HG03095 (cell line): ENCODE measurements at regions not wholly inside any gene's neighbourhood (a gene's known extent, or its start where the extent isn't known, plus 50 kb on each side); places are given as distances from the start of the nearest gene placed in this dataset.

Experiments used
- ATAC-seq: cut with Tn5 transposase; IDR thresholded peaks from one replicate; pipeline ENCODE4 v1.9.1; 2021; ENCODE audit warnings: moderate library complexity; ENCODE audit not compliant: unreplicated experiment

DNA sequence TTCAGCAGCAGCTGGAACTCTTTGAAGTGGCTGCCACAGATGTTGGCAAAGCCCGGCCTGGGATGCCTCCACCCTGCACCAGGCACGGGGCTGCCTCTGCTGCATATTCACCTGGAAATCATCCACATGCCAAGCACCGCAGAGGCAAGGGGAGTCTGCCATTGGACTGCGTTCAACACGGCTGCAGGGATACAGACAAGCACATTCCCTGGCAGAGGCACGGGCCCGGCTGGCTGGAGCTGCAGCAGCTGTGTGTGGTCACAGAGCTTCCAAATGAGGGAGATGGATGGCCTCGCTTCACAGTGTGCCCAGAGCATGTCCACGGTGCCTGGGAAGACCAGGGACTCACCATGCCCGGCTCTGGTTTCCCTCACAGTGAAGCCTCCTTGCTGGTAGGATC, 1378.9 kb downstream of the TBC1D22A start:
- no peak for ATAC-seq

DNA sequence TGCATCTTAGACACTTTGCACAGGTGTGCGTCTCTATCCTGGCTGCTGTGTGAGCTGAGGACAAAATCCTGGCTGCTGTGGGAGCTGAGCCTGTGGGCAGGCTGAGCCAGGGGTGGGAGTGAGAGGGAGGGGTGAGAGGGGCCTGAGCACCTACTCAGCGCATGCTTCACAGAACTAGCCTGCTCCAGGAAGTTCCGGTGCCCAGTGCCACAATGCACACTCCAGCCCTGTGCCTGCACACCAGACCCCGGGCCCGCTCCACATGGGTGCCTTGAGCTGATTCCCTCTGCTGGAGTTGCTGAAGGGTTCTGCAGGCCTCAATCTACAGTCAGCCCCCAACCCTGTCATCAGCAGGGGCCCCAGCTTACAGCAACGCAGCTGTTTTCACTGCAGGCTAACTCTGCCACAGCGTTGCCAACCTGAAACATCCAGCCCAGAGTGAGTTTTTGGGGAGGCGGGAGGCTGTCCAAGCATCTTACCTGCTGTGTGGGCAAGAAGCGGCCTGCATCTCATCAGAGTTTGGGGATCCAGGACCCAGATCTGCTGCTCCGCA, 1377.9 kb downstream of the TBC1D22A start:
- no peak for ATAC-seq

GRCh38 chr22:48139776-48140175, 1377.3 kb downstream of the TBC1D22A start:
- ATAC-seq, result no peak

GRCh38 chr22:48138855-48139254, 1376.4 kb downstream of the TBC1D22A start:
- no peak for ATAC-seq

GRCh38 chr22:48138427-48138826, 1376.0 kb downstream of the TBC1D22A start:
- no peak for ATAC-seq

GRCh38 chr22:48137640-48138039, 1375.2 kb downstream of the TBC1D22A start:
- no peak for ATAC-seq

- no peak for ATAC-seq
Measured at GRCh38 chr22:48135592-48135991, 1373.1 kb downstream of the TBC1D22A start.

GRCh38 chr22:48125416-48125815, 1363.0 kb downstream of the TBC1D22A start:
- no peak for ATAC-seq

DNA sequence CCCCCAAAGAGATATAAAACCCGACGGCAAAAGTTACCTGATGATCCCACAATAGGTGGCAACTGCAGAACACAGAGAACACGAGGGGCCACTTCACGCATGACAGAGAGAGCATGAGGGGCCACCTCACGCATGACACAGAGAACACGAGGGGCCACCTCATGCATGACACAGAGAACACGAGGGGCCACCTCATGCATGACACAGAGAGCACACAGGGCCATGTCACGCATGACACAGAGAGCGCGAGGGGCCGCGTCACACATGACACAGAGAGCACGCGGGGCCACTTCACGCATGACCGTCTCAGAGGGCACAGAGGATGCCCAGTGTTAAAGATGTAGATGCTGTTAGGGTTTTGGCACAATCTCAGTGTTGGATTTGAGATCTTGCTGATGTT, 1359.5 kb downstream of the TBC1D22A start:
- no peak for ATAC-seq

DNA sequence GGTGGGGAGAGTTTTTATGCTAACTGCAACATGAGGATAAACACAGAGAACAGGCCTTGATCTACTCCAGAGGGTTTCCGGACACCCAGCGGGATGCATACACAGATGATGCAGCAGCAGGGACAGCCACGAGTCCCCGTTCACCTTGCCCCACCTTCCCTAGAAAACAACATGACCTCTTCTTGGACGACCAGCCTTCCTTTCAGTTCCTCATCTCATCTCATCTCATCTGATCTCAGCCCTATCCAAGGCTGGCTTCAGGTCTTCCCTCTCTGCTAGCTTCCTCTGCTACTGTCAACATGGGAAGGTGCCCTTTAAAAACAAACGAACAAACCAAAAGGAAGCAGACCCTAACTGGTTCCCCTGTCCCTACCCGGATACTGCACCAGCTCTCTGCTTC, 1356.2 kb downstream of the TBC1D22A start:
- ATAC-seq, result no peak

DNA sequence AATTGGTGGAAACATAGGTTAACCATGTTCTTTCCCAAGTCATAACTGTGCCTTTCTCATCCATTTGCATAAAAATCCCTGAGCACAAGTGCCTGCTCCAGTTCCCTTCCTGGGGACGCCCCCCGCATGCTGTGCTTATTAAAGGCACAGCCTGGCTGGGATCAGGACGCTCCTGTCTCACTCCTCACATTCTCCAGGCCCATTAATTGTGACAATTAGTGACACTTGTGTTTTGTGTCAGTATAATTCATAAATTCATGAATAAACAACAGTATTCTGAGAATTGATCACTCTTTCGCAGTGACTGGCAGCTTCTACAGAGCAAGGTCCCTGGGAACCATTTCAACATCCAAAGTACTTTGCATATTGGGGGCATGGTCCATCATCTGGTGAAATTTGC, 1354.4 kb downstream of the TBC1D22A start:
- ATAC-seq, result no peak

- ATAC-seq, result no peak
Measured at GRCh38 chr22:48112687-48113521, 1350.5 kb downstream of the TBC1D22A start.

- ATAC-seq, result no peak
Measured at GRCh38 chr22:48106715-48107259, 1344.3 kb downstream of the TBC1D22A start.

DNA sequence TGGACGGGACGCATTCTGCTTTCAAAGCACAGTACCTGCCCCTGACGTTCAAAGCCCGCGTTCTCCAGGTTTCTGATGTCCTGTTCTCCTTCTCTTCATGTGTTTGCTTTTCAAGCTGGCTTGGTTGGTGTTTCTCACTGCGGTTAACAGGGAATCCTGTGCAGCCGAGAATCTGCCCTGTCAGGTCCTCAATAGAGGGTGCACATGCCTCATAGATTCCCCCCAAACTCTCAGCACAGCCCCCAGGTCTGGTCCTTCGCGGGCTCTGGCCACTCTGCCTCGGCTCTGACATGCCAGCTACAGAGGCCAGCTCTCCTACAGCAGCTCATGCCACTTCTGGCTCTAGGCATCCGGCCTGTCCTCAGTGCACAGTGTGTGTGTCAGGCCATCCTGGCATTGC, 1343.8 kb downstream of the TBC1D22A start:
- no peak for ATAC-seq

- no peak for ATAC-seq
Measured at GRCh38 chr22:48105259-48105658, 1342.8 kb downstream of the TBC1D22A start.

GRCh38 chr22:48104766-48105165, 1342.3 kb downstream of the TBC1D22A start:
- no peak for ATAC-seq

DNA sequence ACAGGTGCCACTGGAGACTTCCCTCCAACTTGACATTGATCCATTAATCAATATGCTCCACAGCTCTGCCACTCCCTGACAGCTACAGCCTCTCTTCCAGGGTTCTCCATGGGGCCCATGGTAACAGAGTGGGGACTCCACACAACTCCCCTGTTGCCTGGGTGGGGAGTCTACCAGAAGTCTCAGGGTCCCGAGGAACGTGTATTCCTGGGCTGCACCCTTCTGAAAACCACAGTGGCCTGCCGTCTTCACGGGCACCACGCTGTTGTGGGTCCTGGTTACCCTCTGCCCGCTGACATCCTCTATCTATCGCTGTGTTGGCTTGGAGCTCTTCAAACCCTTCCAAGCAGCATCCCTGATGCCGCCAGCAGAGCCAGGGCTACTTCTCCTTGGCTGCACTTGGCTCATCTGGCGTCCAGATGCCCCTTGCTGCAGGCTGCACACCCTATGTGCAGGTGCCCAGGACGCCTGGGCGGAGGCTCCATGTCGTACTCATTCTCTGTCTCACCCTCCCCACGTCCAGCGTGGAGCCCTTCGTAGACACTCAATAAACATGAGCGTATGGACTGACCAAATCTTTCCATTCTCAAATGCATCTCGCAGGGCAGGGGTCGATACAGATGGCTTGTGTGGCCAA, 1341.8 kb downstream of the TBC1D22A start:
- ATAC-seq, result no peak

DNA sequence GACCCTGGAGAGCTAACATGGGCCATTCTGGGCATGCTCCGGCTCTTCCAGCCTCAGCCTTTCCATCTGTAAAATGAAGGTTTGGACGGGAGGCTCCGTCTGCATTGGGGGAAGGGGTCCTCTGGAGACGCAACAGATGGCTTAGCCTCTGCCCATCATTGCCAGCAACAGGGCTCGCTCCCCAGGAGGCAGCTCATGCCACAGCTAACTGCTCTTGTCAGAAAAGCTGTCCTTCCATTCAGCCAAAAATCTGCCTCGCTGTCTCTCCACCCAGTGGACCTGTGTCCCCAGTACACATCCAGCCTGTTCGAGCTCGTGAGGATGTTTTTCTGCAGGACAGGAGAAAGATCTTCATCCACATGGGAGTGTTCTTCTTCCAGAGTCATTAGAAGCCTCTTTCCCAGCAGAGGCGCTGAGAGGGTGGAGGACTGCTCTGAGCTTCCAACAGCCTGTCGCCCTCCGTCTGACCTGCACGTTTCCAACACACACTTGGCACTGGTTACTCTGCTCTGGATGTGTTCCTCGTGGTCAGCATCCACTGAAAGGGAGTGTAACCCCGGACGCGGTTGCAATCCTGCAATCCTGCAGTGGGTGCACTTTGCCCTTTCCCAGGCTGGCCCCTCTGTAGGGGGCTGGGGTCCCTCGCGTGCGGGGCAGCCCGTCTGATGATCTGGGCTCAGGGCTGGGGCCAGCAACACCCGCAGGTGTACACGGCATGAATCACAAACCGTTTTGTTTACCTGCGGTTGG, 1340.9 kb downstream of the TBC1D22A start:
- ATAC-seq, result no peak

DNA sequence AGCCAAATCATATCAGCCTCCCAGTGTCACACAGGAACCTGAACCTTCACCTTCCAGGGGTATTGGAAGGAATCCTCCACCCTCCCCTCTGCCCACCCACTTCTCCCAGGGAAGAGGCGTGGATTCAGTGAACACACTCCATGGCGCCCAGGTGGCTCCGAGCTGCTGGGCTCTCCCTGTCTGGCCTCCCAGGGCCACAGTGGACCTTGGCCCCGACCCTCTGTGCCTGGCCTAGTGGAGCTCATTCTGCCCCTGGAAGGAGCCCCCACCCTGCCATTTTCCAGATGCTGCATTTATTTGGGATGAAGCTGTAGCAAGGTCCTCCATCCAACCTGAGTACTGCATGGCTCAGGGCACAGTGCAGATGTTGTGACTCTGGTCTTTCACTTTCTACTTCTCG, 1340.1 kb downstream of the TBC1D22A start:
- ATAC-seq, result no peak

DNA sequence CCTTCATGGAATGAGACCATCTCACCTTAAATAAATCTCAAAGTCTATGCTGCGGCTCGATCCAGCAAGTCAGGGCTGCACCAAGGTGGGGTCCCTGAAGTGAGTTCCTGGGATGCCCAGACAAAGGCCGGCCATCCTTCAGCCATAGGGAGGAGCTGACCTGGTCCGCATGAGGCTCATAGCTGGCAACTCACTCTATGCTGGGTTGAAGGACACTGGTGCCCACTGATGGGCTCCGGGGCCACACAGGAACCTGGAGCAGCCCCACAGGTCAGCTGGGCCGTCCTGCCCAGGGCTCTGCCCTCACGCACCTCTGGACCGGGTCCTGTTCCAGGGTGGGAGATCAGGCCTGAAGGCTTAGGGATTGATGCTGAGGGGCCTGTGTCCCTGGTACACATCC, 1339.3 kb downstream of the TBC1D22A start:
- no peak for ATAC-seq
